ENCODE measurements at regions not wholly inside any gene's neighbourhood (a gene's known extent, or its start where the extent isn't known, plus 50 kb on each side); places are given as distances from the start of the nearest gene placed in this dataset.

- DNase-seq (ENCODE audit: low read depth) = no peak
Observed at GRCh38 chr12:115857923-115858322, 419.6 kb downstream of the MED13L start.

DNA sequence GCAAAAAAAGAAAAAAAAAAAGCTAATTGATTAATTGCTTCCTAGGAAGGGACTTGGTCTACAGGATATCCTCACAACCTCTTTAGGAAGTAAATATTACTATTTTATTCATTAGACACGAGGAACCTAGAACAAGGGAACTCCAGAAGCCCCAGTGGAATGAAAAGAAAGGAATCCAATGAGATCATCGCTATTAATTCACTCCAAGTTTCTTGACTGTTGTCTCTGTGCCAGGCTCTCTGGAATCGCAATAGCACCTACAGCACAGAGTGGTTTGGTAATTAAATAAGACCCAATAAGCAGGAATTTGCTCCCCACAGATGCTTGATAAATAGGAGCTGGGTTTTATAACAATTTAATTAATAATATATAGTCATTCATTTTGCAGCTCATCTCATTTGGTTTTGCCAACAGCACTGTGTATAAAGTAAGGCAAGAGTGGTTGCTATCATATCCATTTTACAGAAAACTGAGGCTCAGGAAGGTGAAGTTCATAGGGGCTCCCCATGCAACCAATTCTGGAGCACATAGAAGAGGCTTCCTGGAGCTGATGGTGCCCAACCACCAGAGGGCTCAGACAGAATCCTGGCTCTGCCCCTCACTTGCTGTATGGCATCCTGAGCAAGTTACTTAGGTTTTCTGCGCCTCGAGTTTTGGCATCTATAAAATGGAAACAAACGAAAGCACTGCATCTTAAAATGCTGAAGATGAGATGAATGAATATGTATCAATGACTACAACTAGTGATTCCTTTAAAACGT lies 420.2 kb downstream of the MED13L start:
- no peak for DNase-seq (ENCODE audit: low read depth)

- no peak for DNase-seq (ENCODE audit: low read depth)
Observed at GRCh38 chr12:115852054-115852453, 425.4 kb downstream of the MED13L start.

DNA sequence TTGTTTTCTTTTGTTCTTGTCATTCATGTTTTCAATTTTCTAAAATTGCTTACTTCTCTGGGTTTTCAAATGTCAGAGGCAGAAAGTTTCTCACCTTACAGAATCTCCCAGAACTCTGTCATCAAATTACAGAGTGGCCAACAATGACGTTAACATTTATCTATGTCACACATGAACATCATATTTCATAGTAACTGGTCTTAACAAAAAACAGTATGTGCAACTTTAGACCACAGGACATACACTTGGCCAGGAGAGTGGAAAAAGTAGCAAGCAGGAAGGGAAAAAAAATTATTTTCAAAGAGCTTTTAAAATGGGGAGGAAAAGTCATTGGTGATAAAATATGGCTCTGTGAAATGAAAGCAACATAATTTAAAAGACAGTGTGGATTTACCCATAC lies 426.5 kb downstream of the MED13L start:
- no peak for DNase-seq (ENCODE audit: low read depth)

- DNase-seq (ENCODE audit: low read depth) = no peak
Observed at GRCh38 chr12:115849262-115849943, 428.1 kb downstream of the MED13L start.

- no peak for DNase-seq (ENCODE audit: low read depth)
Observed at GRCh38 chr12:115847398-115847797, 430.1 kb downstream of the MED13L start.

DNA sequence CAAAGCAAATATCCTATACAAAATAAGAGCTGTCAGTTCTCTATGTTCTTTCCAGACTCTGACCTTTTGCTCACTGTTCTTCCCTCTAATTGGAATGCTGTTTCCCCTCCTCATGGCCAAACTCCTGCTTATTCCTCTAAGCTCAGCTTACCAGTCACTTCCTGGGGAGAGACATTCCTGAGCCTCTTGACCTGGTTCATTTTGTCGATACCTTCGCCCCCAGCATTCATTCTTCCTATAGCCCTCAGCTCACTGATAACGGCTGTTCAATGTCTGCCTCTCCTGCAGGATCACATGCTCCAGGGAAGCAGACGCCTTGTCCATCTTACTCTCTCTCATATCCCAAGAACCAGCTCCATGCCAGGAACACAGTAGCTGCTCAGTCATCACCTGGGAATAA lies 431.0 kb downstream of the MED13L start:
- no peak for DNase-seq (ENCODE audit: low read depth)

DNA sequence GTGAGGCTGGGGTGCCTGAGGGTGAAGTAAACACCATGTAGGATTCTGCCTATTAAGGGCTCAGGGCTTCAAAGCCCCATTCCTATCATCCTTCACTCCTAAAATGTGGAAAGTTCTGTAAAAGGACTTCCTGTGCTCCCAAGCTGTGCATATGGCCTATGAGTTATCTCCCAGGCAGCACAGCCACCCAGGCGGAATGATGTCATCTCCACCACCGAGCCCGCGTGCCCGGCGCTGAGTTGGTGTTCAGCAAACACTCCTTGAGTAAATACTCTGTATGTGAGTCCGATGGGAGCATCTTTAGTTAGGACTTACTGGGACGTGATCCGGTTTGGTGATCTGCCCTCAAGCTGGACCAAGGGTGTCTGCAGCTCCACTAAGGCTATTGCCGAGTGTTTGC lies 437.3 kb downstream of the MED13L start:
- DNase-seq (ENCODE audit: low read depth) = no peak

DNA sequence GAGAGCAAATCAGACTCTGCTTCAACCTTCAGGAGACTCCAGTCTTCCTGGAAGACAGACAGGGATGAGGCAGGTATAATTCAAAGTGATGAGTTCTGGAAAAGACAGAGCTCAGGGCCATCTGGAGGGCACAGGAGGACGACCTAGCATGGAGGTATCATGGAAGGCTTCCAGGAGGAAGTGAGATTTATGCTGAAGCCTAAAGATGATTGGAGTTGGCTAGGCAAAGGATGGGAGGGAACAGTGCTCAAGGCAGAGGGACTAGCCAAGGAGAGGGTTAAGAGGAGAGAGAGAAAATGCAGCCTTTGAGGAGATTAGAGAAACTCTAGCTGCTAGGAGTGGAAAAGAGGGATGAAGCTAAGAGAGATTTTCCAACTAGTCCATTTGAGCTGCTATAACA lies 438.5 kb downstream of the MED13L start:
- DNase-seq (ENCODE audit: low read depth) = no peak

DNA sequence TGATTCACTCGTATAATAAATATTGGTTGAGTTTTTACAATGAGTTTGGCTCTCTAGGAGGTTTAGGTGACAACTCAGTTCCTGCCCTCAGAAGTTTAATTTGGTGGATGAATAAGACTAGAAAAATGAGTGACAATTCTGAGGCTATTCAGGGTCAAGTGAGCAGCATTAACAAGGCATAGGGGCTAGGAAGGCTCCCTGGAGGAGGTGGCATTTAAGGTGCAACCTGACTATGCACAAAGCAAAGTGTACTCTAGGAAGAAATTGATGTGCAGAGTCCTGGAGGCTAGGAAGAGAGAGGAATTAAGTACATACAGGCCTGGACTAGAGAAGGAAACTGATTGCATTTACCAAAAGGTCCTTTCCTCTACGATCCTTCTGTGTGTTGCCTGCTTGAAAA lies 440.3 kb downstream of the MED13L start:
- DNase-seq (ENCODE audit: low read depth) = no peak

DNA sequence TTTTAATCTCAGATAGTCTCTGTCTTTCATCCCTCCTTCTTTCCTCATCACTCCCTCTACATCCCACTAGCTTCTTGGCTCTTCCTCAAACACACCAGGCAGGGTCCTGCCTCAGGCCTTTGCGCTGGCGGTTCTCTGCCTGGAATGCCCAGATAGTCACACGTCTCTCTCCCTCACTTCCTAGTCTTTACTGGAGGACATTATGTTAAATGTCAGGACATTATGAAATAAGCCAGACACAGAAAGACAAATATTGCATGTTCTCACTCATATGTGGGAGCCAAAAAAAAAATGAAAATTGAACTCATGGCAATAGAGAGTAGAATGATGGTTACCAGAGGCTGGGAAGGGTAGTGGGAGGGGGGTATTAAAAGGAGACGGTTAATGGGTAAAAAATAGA lies 442.0 kb downstream of the MED13L start:
- no peak for DNase-seq (ENCODE audit: low read depth)

DNA sequence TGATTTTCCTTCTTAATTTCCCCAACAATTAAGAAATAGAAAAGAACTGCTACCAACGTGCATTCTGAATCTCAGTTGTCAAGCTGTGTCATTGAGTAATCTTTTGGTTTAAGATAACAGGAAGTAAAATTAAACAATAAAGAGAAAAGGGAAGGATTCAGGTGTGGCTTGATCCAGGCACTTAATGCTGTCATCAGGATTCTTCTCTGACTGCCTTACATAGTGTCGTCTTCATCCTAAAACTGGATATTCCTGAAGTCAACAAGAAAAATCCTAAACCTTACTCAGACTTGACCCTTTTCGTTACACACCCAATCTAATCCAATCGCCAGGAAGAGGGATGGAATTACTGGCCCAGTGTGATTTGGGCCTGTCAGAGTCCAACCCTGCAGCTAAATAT lies 443.8 kb downstream of the MED13L start:
- DNase-seq (ENCODE audit: low read depth) = no peak

GRCh38 chr12:115830633-115831032 lies 446.9 kb downstream of the MED13L start:
- DNase-seq (ENCODE audit: low read depth) = no peak

DNA sequence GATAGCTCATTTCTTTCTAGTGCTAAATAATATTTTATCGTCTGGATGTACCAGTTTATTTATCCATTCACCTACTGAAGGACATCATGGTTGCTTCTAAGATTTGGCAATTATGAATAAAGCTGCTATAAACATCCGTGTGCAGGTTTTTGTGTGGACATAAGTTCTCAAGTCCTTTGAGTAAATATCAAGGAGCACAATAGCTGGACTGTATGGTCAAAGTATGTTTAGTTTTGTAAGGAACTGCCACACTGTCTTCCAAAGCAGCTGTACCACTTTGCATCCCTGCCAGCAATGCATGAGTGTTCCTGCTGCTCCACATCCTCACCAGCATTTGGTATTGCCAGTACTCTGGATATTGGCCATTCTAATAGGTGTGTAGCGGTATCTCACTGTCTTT lies 447.4 kb downstream of the MED13L start:
- DNase-seq (ENCODE audit: low read depth) = no peak

DNA sequence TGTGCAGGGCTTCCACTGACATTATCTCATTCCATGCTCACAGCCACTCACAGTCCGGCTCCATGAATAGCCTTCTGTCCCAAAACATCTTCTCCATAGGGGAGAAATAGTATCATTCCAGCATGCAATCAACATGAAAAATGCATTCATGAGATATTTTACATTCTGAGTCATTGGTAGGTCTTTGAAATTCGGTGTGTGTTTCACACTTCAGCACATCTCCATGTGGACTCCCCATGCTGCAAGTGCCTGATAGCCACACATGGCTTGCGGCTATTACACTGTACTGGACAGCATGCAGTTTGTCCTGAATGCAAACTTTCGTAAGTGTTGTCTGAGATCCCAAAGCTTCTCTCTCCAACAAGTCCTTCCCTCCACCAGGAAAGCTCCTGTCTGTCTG lies 449.3 kb downstream of the MED13L start:
- DNase-seq (ENCODE audit: low read depth) = peak; percentile 7

DNA sequence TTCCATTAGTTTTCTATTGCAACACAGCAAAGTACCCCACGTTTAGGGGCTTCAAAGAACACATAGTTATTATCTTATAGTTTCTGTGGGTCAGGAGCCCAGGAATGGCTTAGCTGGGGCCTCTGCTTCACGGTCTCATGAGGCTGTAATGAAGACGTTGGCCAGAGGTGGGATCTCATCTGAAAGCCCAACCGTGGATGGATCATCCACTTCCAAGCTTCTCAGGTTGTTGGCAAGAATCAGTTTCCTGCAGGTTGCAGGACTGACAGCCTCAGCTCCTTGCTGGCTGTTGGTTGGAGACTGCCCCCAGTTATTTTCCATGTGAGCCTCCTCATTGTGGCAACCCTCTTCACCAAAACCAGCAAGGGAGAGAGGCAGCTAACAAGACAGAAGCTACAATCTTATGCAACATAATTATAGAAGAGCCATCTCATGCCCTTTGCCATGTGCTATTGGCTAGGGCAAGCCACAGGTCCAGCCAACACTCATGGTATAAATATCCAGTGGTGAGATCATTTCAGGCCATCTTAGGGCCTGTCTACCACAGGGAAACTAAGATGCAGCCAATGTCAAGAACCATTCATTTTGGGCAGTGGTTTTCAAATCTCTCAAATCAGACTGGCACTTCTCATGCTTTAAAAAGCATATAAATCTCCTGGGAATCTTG lies 452.4 kb downstream of the MED13L start:
- no peak for DNase-seq (ENCODE audit: low read depth)

DNA sequence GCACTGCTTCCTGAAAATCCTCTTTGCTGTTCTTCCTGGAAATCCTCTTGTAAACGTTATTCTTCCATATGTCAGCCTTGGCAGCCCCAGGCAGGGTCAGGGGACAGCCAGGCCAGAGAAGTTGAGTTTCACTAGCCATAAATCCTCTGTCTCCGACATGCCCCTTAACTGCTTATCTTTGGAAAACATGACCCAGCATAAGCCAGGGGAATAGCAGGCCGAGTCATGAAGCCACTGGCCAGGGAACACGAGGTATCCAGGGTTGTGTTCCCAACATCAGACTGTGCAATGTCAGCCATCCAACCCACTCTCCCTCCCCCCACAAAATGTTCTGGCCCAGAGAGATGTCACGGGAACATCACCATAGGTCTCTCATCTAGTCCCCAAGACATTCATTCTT lies 453.9 kb downstream of the MED13L start:
- DNase-seq (ENCODE audit: low read depth) = no peak

DNA sequence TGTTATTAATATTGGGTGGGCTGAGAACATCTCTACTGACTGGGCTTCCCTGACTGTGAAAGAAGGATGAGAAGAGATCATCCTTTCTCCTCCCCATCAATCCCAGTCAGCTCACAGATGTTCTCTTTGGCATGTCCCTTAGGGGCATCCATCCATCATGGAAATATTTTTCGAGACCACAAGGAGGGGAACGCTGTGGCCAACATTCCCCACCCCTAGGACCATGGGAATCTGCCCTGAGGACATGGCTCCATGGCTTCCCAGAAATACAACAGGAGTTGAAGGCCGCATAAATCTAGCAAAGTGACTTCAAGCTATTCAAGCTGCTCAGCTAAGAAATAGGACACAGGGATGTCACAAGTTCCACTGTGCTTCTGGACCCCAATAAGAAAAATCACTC lies 456.8 kb downstream of the MED13L start:
- peak; percentile 48 for DNase-seq (ENCODE audit: low read depth)

- no peak for DNase-seq (ENCODE audit: low read depth)
Observed at GRCh38 chr12:115818973-115819372, 458.5 kb downstream of the MED13L start.

GRCh38 chr12:115817389-115817788 lies 460.1 kb downstream of the MED13L start:
- DNase-seq (ENCODE audit: low read depth) = no peak

DNA sequence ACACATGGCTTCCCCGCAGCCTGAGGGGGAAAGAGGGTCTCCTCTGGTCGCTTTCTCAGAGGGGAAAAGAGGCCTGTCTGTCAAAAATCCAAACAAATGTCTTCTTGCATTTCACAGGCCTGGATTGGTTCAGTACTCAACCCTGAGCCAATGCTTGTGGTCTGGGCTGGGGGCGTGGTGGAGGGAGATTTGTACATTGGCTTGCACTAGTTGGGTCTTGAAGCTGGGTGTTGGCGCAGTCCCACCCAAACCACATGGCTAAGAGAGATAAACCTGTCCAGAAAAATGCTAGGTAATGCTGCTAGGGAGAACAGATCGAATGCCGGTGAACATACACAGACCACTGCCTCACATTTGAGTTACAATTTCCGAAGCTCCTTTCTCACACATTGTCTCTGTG lies 461.6 kb downstream of the MED13L start:
- no peak for DNase-seq (ENCODE audit: low read depth)

GRCh38 chr12:115813256-115813655 lies 464.2 kb downstream of the MED13L start:
- peak; percentile 16 for DNase-seq (ENCODE audit: low read depth)

GRCh38 chr12:115811929-115812328 lies 465.6 kb downstream of the MED13L start:
- no peak for DNase-seq (ENCODE audit: low read depth)

Data from EH (cell line).